ENCODE measurements at regions not wholly inside any gene's neighbourhood (a gene's known extent, or its start where the extent isn't known, plus 50 kb on each side); places are given as distances from the start of the nearest gene placed in this dataset.

GRCh38 chr6:4374216-4374615 is 238.8 kb upstream of the ECI2 start:
- in situ Hi-C loops (cut with MboI; ENCODE audit: low sequenced_read_pairs, unreplicated experiment): no loop called here
- DNase-seq (ENCODE audit: low spot score): no peak
- TF ChIP-seq, protein P1, sequence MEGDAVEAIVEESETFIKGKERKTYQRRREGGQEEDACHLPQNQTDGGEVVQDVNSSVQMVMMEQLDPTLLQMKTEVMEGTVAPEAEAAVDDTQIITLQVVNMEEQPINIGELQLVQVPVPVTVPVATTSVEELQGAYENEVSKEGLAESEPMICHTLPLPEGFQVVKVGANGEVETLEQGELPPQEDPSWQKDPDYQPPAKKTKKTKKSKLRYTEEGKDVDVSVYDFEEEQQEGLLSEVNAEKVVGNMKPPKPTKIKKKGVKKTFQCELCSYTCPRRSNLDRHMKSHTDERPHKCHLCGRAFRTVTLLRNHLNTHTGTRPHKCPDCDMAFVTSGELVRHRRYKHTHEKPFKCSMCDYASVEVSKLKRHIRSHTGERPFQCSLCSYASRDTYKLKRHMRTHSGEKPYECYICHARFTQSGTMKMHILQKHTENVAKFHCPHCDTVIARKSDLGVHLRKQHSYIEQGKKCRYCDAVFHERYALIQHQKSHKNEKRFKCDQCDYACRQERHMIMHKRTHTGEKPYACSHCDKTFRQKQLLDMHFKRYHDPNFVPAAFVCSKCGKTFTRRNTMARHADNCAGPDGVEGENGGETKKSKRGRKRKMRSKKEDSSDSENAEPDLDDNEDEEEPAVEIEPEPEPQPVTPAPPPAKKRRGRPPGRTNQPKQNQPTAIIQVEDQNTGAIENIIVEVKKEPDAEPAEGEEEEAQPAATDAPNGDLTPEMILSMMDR (IDR thresholded peaks at IDR 0.05; ENCODE audit: borderline replicate concordance, control extremely low read depth, extremely low read depth, insufficient read depth, missing control alignments): no peak

GRCh38 chr6:4372866-4373265 is 237.5 kb upstream of the ECI2 start:
- TF ChIP-seq, protein P1 (IDR thresholded peaks at IDR 0.05; ENCODE audit: borderline replicate concordance, control extremely low read depth, extremely low read depth, insufficient read depth, missing control alignments): no peak
- DNase-seq (ENCODE audit: low spot score): no peak
- in situ Hi-C loops (cut with MboI; ENCODE audit: low sequenced_read_pairs, unreplicated experiment): no loop called here

GRCh38 chr6:4371207-4371921 is 236.0 kb upstream of the ECI2 start:
- in situ Hi-C loops (cut with MboI; ENCODE audit: low sequenced_read_pairs, unreplicated experiment): no loop called here
- no peak for DNase-seq (ENCODE audit: low spot score)
- TF ChIP-seq, protein P1 (IDR thresholded peaks at IDR 0.05; ENCODE audit: borderline replicate concordance, control extremely low read depth, extremely low read depth, insufficient read depth, missing control alignments): no peak

- no peak for DNase-seq (ENCODE audit: low spot score)
- in situ Hi-C loops (cut with MboI; ENCODE audit: low sequenced_read_pairs, unreplicated experiment): no loop called here
These were observed 234.7 kb upstream of the ECI2 start for GRCh38 chr6:4370066-4370465.

DNA sequence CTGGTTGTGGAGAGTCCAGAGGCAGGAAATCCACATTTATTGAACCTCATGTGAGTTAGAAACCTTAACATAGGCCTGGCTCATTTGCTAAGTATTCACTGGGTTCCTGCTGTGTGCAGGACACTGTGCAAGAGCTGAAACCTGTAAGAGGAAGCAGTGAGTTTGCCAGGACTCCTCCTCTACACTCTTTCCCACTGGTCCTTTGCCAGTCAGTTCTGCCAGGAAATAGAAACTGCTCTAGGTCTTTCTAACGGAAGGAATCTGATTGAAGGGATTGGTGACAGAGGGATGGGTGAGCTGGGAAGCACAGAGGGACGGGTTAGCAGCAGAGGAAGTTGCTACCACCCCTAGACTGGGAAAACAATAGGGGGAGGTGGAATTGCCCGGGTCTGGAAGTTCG is 234.2 kb upstream of the ECI2 start:
- TF ChIP-seq, protein P1 (IDR thresholded peaks at IDR 0.05; ENCODE audit: borderline replicate concordance, control extremely low read depth, extremely low read depth, insufficient read depth, missing control alignments): no peak
- in situ Hi-C loops (cut with MboI; ENCODE audit: low sequenced_read_pairs, unreplicated experiment): no loop called here
- DNase-seq (ENCODE audit: low spot score): no peak

More at GRCh38 chr6:4370066-4370465, 234.7 kb upstream of the ECI2 start:
- TF ChIP-seq, protein P1 (IDR thresholded peaks at IDR 0.05; ENCODE audit: borderline replicate concordance, control extremely low read depth, extremely low read depth, insufficient read depth, missing control alignments): no peak

DNA sequence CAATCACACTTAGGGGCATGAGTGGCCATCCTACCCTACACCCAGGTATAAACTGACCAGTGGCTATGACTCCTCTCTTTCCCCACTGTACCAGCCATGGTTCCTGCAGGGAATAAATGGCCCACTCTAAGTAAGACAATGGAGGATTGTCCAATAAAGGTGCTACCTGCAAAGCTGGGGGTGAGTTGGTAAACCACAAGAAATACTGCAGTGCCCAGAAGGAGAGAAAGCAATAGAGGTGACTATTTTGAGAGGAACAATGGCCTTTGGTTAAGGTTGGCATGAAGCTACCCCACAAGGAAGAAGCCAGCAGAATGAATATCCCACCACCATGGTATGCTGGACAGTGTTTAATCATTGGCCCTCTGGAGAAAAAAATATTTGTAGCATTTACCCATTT is 233.3 kb upstream of the ECI2 start:
- TF ChIP-seq, protein P1 (IDR thresholded peaks at IDR 0.05; ENCODE audit: borderline replicate concordance, control extremely low read depth, extremely low read depth, insufficient read depth, missing control alignments): no peak
- DNase-seq (ENCODE audit: low spot score): no peak
- in situ Hi-C loops (cut with MboI; ENCODE audit: low sequenced_read_pairs, unreplicated experiment): no loop called here
